GM23338 (cell line): ENCODE measurements at regions not wholly inside any gene's neighbourhood (a gene's known extent, or its start where the extent isn't known, plus 50 kb on each side); places are given as distances from the start of the nearest gene placed in this dataset.

Experiments used
- ATAC-seq: fragments of 200-7000 bp; cut with Tn5 transposase; 3 replicates; pipeline ENCODE4 v1.9.1; 2020
- DNase-seq: peaks from one replicate; pipeline ENCODE4 v3.0.0-alpha.2; 2015; ENCODE audit warnings: low spot score
- H2AFZ ChIP-seq: fragments of 200-600 bp; sonication (generic); 2 replicates; pipeline ENCODE4 v1.8.0; 2016; ENCODE audit warnings: antibody characterized with exemption, mild to moderate bottlenecking, moderate library complexity
- H3F3A ChIP-seq: fragments of 200-600 bp; sonication (generic); replicated peaks from 2 replicates; pipeline ENCODE4 v1.8.0; 2017; ENCODE audit warnings: antibody characterized with exemption, mixed run types, low read depth
- H3K27ac ChIP-seq: fragments of 200-600 bp; sonication (generic); 2 replicates; pipeline ENCODE4 v1.6.1; 2016; ENCODE audit warnings: low read depth
- H3K27me3 ChIP-seq: fragments of 200-600 bp; sonication (generic); 2 replicates; pipeline ENCODE4 v1.8.0; 2016; ENCODE audit warnings: mild to moderate bottlenecking, mixed run types, moderate library complexity; ENCODE audit not compliant: insufficient read depth
- H3K36me3 ChIP-seq: fragments of 200-600 bp; sonication (generic); 2 replicates; pipeline ENCODE4 v1.8.0; 2016; ENCODE audit warnings: mild to moderate bottlenecking; ENCODE audit not compliant: insufficient read depth
- H3K4me1 ChIP-seq: fragments of 200-600 bp; sonication (generic); 2 replicates; pipeline ENCODE4 v1.8.0; 2016; ENCODE audit warnings: mild to moderate bottlenecking, moderate library complexity; ENCODE audit not compliant: insufficient read depth
- H3K4me2 ChIP-seq: fragments of 200-600 bp; sonication (generic); 2 replicates; pipeline ENCODE4 v1.7.1; 2017; ENCODE audit warnings: mixed run types
- H3K4me3 ChIP-seq: fragments of 200-600 bp; sonication (generic); 2 replicates; pipeline ENCODE4 v1.6.1; 2016; ENCODE audit warnings: mixed run types
- H3K79me2 ChIP-seq: fragments of 200-600 bp; sonication (generic); replicated peaks from 2 replicates; pipeline ENCODE4 v1.8.0; 2017; ENCODE audit warnings: mild to moderate bottlenecking; ENCODE audit not compliant: insufficient read depth
- H3K9me2 ChIP-seq: fragments of 200-600 bp; sonication (generic); 2 replicates; pipeline ENCODE4 v1.8.0; 2017; ENCODE audit not compliant: insufficient read depth
- H4K20me1 ChIP-seq: fragments of 200-600 bp; sonication (generic); replicated peaks from 2 replicates; pipeline ENCODE4 v1.8.0; 2017; ENCODE audit warnings: mild to moderate bottlenecking; ENCODE audit not compliant: insufficient read depth
- H3K27ac Mint-ChIP-seq: 2 replicates; pipeline ENCODE4 v1.8.0; 2020; ENCODE audit warnings: inconsistent platforms, mild to moderate bottlenecking, moderate library complexity, mixed read lengths
- H3K27me3 Mint-ChIP-seq: 3 replicates; pipeline ENCODE4 v1.8.0; 2022; ENCODE audit warnings: low read depth, mild to moderate bottlenecking, moderate library complexity, mixed read lengths, inconsistent platforms; ENCODE audit not compliant: insufficient read depth, poor library complexity
- H3K36me3 Mint-ChIP-seq: 3 replicates; pipeline ENCODE4 v1.8.0; 2021; ENCODE audit warnings: low read depth, mild to moderate bottlenecking, inconsistent platforms, moderate library complexity, mixed read lengths
- H3K4me1 Mint-ChIP-seq: 3 replicates; pipeline ENCODE4 v1.8.0; 2020; ENCODE audit warnings: mild to moderate bottlenecking, inconsistent platforms, mixed read lengths
- H3K4me3 Mint-ChIP-seq: 3 replicates; pipeline ENCODE4 v1.8.0; 2021; ENCODE audit warnings: moderate library complexity, mild to moderate bottlenecking, inconsistent platforms, mixed read lengths
- H3K9me3 Mint-ChIP-seq: 3 replicates; pipeline ENCODE4 v1.8.0; 2020; ENCODE audit warnings: moderate library complexity, mild to moderate bottlenecking, inconsistent platforms, mixed read lengths
- CREB1 ChIP-seq: fragments of 250-450 bp; sonication (Bioruptor Pico); IDR thresholded peaks from 2 replicates; pipeline ENCODE4 v1.5.0; 2020; ENCODE audit warnings: low read depth, mild to moderate bottlenecking, moderate library complexity
- CTCF ChIP-seq, 2 experiments: fragments of 200-600 bp in 1 of 2; sonication (generic) in 1 of 2; conservative IDR thresholded peaks; 2 replicates each; pipeline versions ENCODE4 v1.5.1 to v1.6.1; 2016 to 2017; ENCODE audit warnings: antibody characterized with exemption in 2 of 2, low read depth in 2 of 2, mild to moderate bottlenecking in 2 of 2, moderate library complexity in 1 of 2
- ETS1 ChIP-seq: IDR thresholded peaks from 2 replicates; pipeline ENCODE4 v1.6.1; 2016; ENCODE audit warnings: antibody characterized with exemption
- EZH2 ChIP-seq: fragments of 200-600 bp; sonication (generic); IDR thresholded peaks from one replicate; pipeline ENCODE4 v1.8.0; 2017; ENCODE audit warnings: antibody characterized with exemption, mild to moderate bottlenecking, low read depth; ENCODE audit not compliant: unreplicated experiment
- EZH2phosphoT487 ChIP-seq: fragments of 200-600 bp; sonication (generic); IDR thresholded peaks from one replicate; pipeline ENCODE4 v1.8.1; 2018; ENCODE audit warnings: antibody characterized with exemption; ENCODE audit not compliant: unreplicated experiment
- JUNB ChIP-seq: IDR thresholded peaks from one replicate; pipeline ENCODE4 v1.6.1; 2016; ENCODE audit warnings: antibody characterized with exemption; ENCODE audit not compliant: unreplicated experiment
- POLR2AphosphoS5 ChIP-seq: IDR thresholded peaks from 2 replicates; pipeline ENCODE4 v1.6.1; 2016; ENCODE audit warnings: antibody characterized with exemption, low read depth
- STAT1 ChIP-seq: IDR thresholded peaks from one replicate; pipeline ENCODE4 v1.6.1; 2016; ENCODE audit warnings: antibody characterized with exemption; ENCODE audit not compliant: unreplicated experiment
- ZNF114 ChIP-seq: fragments of 250-450 bp; sonication (Bioruptor Pico); IDR thresholded peaks from 2 replicates; pipeline ENCODE4 v1.5.0; 2020; ENCODE audit warnings: mild to moderate bottlenecking, moderate library complexity
- ZNF331 ChIP-seq: fragments of 250-450 bp; sonication (Bioruptor Pico); IDR thresholded peaks from 2 replicates; pipeline ENCODE4 v1.5.0; 2020; ENCODE audit warnings: low read depth, mild to moderate bottlenecking, moderate library complexity
- ZNF462 ChIP-seq: fragments of 250-450 bp; sonication (Bioruptor Pico); IDR thresholded peaks from 2 replicates; pipeline ENCODE4 v1.5.0; 2020; ENCODE audit warnings: mild to moderate bottlenecking, moderate library complexity

- no peak for TF ChIP-seq ZNF114
- TF ChIP-seq CTCF (conservative IDR thresholded peaks at IDR 0.05; ENCODE audit: low read depth in 2 of 2): no peak
- no peak for TF ChIP-seq CREB1 (CRISPR knock-in tag)
- no peak for TF ChIP-seq POLR2AphosphoS5
These were observed 358.4 kb upstream of the CXorf51B start (continued) for GRCh38 chrX:146451136-146451535.

- peaks cover 56% of the 10 kb centered on the region for H3K9me3 Mint-ChIP-seq
- H3K27me3 Mint-ChIP-seq: no peaks in the 10 kb centered on the region
- no peak for TF ChIP-seq EZH2
- no peak for TF ChIP-seq JUNB
- no peak for TF ChIP-seq STAT1
- TF ChIP-seq CREB1 (CRISPR knock-in tag): no peak
- TF ChIP-seq CTCF (conservative IDR thresholded peaks at IDR 0.05; ENCODE audit: low read depth in 2 of 2): no peak
- TF ChIP-seq ZNF114: no peak
- no peak for TF ChIP-seq ETS1
- TF ChIP-seq ZNF331: no peak
- TF ChIP-seq EZH2phosphoT487: no peak
- no peak for TF ChIP-seq POLR2AphosphoS5
- no peak for TF ChIP-seq ZNF462 (CRISPR knock-in tag)
These were observed 355.2 kb upstream of the CXorf51B start for GRCh38 chrX:146454363-146454762.

More at GRCh38 chrX:146454363-146454762, 355.2 kb upstream of the CXorf51B start:
- Histone ChIP-seq H3K9me2 (no peaks in the 10 kb centered on the region), H3K79me2 (no peaks in the 10 kb centered on the region), H3K27ac (no peak overlapping the region), H3F3A (no peaks in the 10 kb centered on the region), H3K4me2 (no peak overlapping the region), H4K20me1 (no peaks in the 10 kb centered on the region), H3K27me3 (no peaks in the 10 kb centered on the region), H3K36me3 (no peaks in the 10 kb centered on the region), H3K4me3 (no peak overlapping the region), H3K4me1 (no peaks in the 10 kb centered on the region), H2AFZ (no peak overlapping the region)
- Mint-ChIP-seq H3K4me3 (no peak overlapping the region), H3K27ac (no peak overlapping the region), H3K4me1 (no peaks in the 10 kb centered on the region), H3K36me3 (0 out of 3 replicates have a peak, but pooled peaks cover 1% of the 10 kb centered on the region)
- DNase-seq (no peak), ATAC-seq (no peak)
